ENCODE measurements at regions not wholly inside any gene's neighbourhood (a gene's known extent, or its start where the extent isn't known, plus 50 kb on each side); places are given as distances from the start of the nearest gene placed in this dataset.

DNA sequence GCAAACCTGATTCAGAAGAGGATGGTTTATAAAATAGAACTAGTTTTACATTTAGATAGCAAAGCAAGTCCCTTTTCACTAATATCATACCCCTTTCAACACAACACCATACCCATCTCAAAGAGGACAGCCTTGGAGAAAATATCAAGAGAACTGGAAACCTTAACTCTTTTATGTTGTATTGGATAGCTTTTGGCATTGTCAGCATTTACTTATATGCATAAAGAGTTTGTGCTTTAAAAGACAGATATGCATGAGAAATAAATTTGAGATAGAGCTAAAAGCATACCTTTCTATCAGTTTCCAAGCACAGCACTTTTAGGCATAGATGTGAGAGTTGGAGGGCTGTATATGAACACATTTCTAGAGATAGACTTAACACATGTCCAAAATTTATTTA is 799.3 kb upstream of the ACO1 start:
- DNase-seq (ENCODE audit: low read depth, low spot score) (no peak), FAIRE-seq (no peak)
- no peak overlapping the region for H3K27ac ChIP-seq (ENCODE audit: control insufficient read depth, insufficient read depth, low read length)
- TF ChIP-seq, protein P1, sequence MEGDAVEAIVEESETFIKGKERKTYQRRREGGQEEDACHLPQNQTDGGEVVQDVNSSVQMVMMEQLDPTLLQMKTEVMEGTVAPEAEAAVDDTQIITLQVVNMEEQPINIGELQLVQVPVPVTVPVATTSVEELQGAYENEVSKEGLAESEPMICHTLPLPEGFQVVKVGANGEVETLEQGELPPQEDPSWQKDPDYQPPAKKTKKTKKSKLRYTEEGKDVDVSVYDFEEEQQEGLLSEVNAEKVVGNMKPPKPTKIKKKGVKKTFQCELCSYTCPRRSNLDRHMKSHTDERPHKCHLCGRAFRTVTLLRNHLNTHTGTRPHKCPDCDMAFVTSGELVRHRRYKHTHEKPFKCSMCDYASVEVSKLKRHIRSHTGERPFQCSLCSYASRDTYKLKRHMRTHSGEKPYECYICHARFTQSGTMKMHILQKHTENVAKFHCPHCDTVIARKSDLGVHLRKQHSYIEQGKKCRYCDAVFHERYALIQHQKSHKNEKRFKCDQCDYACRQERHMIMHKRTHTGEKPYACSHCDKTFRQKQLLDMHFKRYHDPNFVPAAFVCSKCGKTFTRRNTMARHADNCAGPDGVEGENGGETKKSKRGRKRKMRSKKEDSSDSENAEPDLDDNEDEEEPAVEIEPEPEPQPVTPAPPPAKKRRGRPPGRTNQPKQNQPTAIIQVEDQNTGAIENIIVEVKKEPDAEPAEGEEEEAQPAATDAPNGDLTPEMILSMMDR (optimal IDR thresholded peaks at IDR 0.05 in 1 of 3, IDR thresholded peaks at IDR 0.05 in 1 of 3, conservative IDR thresholded peaks at IDR 0.05 in 1 of 3; ENCODE audit: extremely low read depth in 1 of 3, insufficient read depth in 2 of 3, low read length in 3 of 3) = no peak
- TF ChIP-seq EZH2 (IDR thresholded peaks at IDR 0.05; ENCODE audit: low read length) = no peak
- no peak overlapping the region for H2AFZ ChIP-seq (ENCODE audit: control insufficient read depth, low read length)
- H3K9me3 ChIP-seq (ENCODE audit: control insufficient read depth, low read depth, low read length) = no peaks in the 10 kb centered on the region
- no peak overlapping the region for H3K9ac ChIP-seq (ENCODE audit: control insufficient read depth, extremely low read depth, insufficient read depth, low read length)
- no peaks in the 10 kb centered on the region for H3K9me1 ChIP-seq (ENCODE audit: control insufficient read depth, extremely low read depth, insufficient read depth, low read length)
- H3K4me3 ChIP-seq (ENCODE audit: control insufficient read depth in 2 of 3, extremely low read depth in 1 of 3, insufficient read depth in 2 of 3, low read depth in 1 of 3, low read length in 3 of 3) = no peak overlapping the region
- dilution Hi-C loops (cut with MboI; ENCODE audit: extremely low pct_ligation_motif_present, low sequenced_read_pairs) = no loop called here
- no peaks in the 10 kb centered on the region for H3K27me3 ChIP-seq (ENCODE audit: control insufficient read depth, extremely low read depth, insufficient read depth, low read length)
- peaks cover 31% of the 10 kb centered on the region for H3K4me1 ChIP-seq (ENCODE audit: control insufficient read depth, extremely low read depth, insufficient read depth, low read length)
- no peaks in the 10 kb centered on the region for H4K20me1 ChIP-seq (ENCODE audit: control insufficient read depth, extremely low read depth, insufficient read depth, low read length)
- H3K36me3 ChIP-seq (ENCODE audit: control insufficient read depth in 2 of 2, extremely low read depth in 1 of 2, insufficient read depth in 2 of 2, low read length in 2 of 2) = no peaks in the 10 kb centered on the region
- H3K79me2 ChIP-seq (ENCODE audit: control insufficient read depth, insufficient read depth, low read length) = no peaks in the 10 kb centered on the region
- no peak overlapping the region for H3K4me2 ChIP-seq (ENCODE audit: control insufficient read depth, extremely low read depth, insufficient read depth, low read depth, low read length)

DNA sequence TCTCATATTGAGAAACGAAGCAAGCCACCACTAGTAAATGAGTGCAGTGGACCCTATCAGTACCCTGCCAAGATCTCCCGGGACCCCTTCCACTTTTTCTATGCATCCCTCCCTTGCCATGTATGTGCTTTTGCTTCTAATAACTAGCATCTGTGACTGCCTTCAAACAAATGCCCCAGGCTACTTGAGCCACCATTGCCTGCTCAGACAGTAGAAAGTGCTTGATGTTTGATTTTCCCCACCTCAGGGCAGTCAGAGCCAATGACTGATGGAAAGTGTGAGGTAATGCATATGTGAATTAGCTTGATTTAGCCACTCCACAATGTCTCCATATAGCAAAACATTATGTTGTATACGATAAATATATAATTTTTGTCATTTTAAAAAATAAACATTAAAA is 797.3 kb upstream of the ACO1 start:
- Histone ChIP-seq H3K4me3 (ENCODE audit: control insufficient read depth in 2 of 3, extremely low read depth in 1 of 3, insufficient read depth in 2 of 3, low read depth in 1 of 3, low read length in 3 of 3) (no peak overlapping the region), H2AFZ (ENCODE audit: control insufficient read depth, low read length) (no peak overlapping the region), H3K4me1 (ENCODE audit: control insufficient read depth, extremely low read depth, insufficient read depth, low read length) (peaks cover 33% of the 10 kb centered on the region), H3K4me2 (ENCODE audit: control insufficient read depth, extremely low read depth, insufficient read depth, low read depth, low read length) (no peak overlapping the region), H3K36me3 (ENCODE audit: control insufficient read depth in 2 of 2, extremely low read depth in 1 of 2, insufficient read depth in 2 of 2, low read length in 2 of 2) (no peaks in the 10 kb centered on the region), H3K9me1 (ENCODE audit: control insufficient read depth, extremely low read depth, insufficient read depth, low read length) (no peaks in the 10 kb centered on the region), H3K27ac (ENCODE audit: control insufficient read depth, insufficient read depth, low read length) (peak overlapping the region; percentile 94), H3K79me2 (ENCODE audit: control insufficient read depth, insufficient read depth, low read length) (no peaks in the 10 kb centered on the region), H3K9me3 (ENCODE audit: control insufficient read depth, low read depth, low read length) (no peaks in the 10 kb centered on the region), H3K9ac (ENCODE audit: control insufficient read depth, extremely low read depth, insufficient read depth, low read length) (no peak overlapping the region), H4K20me1 (ENCODE audit: control insufficient read depth, extremely low read depth, insufficient read depth, low read length) (no peaks in the 10 kb centered on the region), H3K27me3 (ENCODE audit: control insufficient read depth, extremely low read depth, insufficient read depth, low read length) (no peaks in the 10 kb centered on the region)
- dilution Hi-C loops (cut with MboI; ENCODE audit: extremely low pct_ligation_motif_present, low sequenced_read_pairs) = no loop called here
- TF ChIP-seq, protein P1 (optimal IDR thresholded peaks at IDR 0.05 in 1 of 3, IDR thresholded peaks at IDR 0.05 in 1 of 3, conservative IDR thresholded peaks at IDR 0.05 in 1 of 3; ENCODE audit: extremely low read depth in 1 of 3, insufficient read depth in 2 of 3, low read length in 3 of 3) = no peak
- no peak for TF ChIP-seq EZH2 (IDR thresholded peaks at IDR 0.05; ENCODE audit: low read length)
- peak; percentile 44 for FAIRE-seq
- no peak for DNase-seq (ENCODE audit: low read depth, low spot score)

Data from keratinocyte (primary cell).